ENCODE measurements at regions not wholly inside any gene's neighbourhood (a gene's known extent, or its start where the extent isn't known, plus 50 kb on each side); places are given as distances from the start of the nearest gene placed in this dataset.

GRCh38 chr1:230507666-230508402, 81.7 kb upstream of the PGBD5 start:
- Histone ChIP-seq H3K4me3 (ENCODE audit: low read depth in 1 of 2, low read length in 1 of 2) (no peak overlapping the region), H3K4me1 (ENCODE audit: control insufficient read depth in 1 of 2, insufficient read depth in 1 of 2, low read depth in 1 of 2, low read length in 1 of 2) (no peaks in the 10 kb centered on the region), H3K27ac (no peak overlapping the region), H3K36me3 (no peaks in the 10 kb centered on the region), H3K9me3 (no peaks in the 10 kb centered on the region), H3K27me3 (peaks cover 12% of the 10 kb centered on the region)
- no peak for TF ChIP-seq CTCF (IDR thresholded peaks at IDR 0.05)

- peaks cover 12% of the 10 kb centered on the region for H3K27me3 ChIP-seq
- TF ChIP-seq CTCF (IDR thresholded peaks at IDR 0.05): no peak
These were observed 81.1 kb upstream of the PGBD5 start for GRCh38 chr1:230507236-230507635.

GRCh38 chr1:230506451-230506850, 80.3 kb upstream of the PGBD5 start:
- Histone ChIP-seq H3K36me3 (no peaks in the 10 kb centered on the region), H3K4me3 (ENCODE audit: low read depth in 1 of 2, low read length in 1 of 2) (no peak overlapping the region), H3K27ac (no peak overlapping the region), H3K4me1 (ENCODE audit: control insufficient read depth in 1 of 2, insufficient read depth in 1 of 2, low read depth in 1 of 2, low read length in 1 of 2) (no peaks in the 10 kb centered on the region), H3K9me3 (no peaks in the 10 kb centered on the region), H3K27me3 (peaks cover 12% of the 10 kb centered on the region)
- TF ChIP-seq CTCF (IDR thresholded peaks at IDR 0.05): no peak

More at GRCh38 chr1:230507236-230507635, 81.1 kb upstream of the PGBD5 start:
- no peak overlapping the region for H3K4me3 ChIP-seq (ENCODE audit: low read depth in 1 of 2, low read length in 1 of 2)
- H3K36me3 ChIP-seq: no peaks in the 10 kb centered on the region
- no peaks in the 10 kb centered on the region for H3K4me1 ChIP-seq (ENCODE audit: control insufficient read depth in 1 of 2, insufficient read depth in 1 of 2, low read depth in 1 of 2, low read length in 1 of 2)
- no peaks in the 10 kb centered on the region for H3K9me3 ChIP-seq
- H3K27ac ChIP-seq: no peak overlapping the region

GRCh38 chr1:230504310-230504709, 78.2 kb upstream of the PGBD5 start:
- H3K36me3 ChIP-seq: no peaks in the 10 kb centered on the region
- H3K27me3 ChIP-seq: peaks cover 12% of the 10 kb centered on the region
- H3K27ac ChIP-seq: no peak overlapping the region
- no peak for TF ChIP-seq CTCF (IDR thresholded peaks at IDR 0.05)
- H3K9me3 ChIP-seq: no peaks in the 10 kb centered on the region
- no peak overlapping the region for H3K4me3 ChIP-seq (ENCODE audit: low read depth in 1 of 2, low read length in 1 of 2)
- H3K4me1 ChIP-seq (ENCODE audit: control insufficient read depth in 1 of 2, insufficient read depth in 1 of 2, low read depth in 1 of 2, low read length in 1 of 2): no peaks in the 10 kb centered on the region

- Histone ChIP-seq H3K4me1 (ENCODE audit: control insufficient read depth in 1 of 2, insufficient read depth in 1 of 2, low read depth in 1 of 2, low read length in 1 of 2) (no peaks in the 10 kb centered on the region), H3K36me3 (no peaks in the 10 kb centered on the region), H3K9me3 (no peaks in the 10 kb centered on the region), H3K27me3 (peaks cover 12% of the 10 kb centered on the region), H3K27ac (no peak overlapping the region), H3K4me3 (ENCODE audit: low read depth in 1 of 2, low read length in 1 of 2) (no peak overlapping the region)
- TF ChIP-seq CTCF (IDR thresholded peaks at IDR 0.05): no peak
These were observed 77.6 kb upstream of the PGBD5 start for GRCh38 chr1:230503726-230504125.

Data from neutrophil (primary cell).